ENCODE measurements at regions not wholly inside any gene's neighbourhood (a gene's known extent, or its start where the extent isn't known, plus 50 kb on each side); places are given as distances from the start of the nearest gene placed in this dataset.

- TF ChIP-seq CTCF (optimal IDR thresholded peaks at IDR 0.05 in 1 of 3, IDR thresholded peaks at IDR 0.05 in 1 of 3, conservative IDR thresholded peaks at IDR 0.05 in 1 of 3; ENCODE audit: extremely low read depth in 1 of 3, insufficient read depth in 2 of 3, low read length in 3 of 3) (no peak), EZH2 (IDR thresholded peaks at IDR 0.05; ENCODE audit: low read length) (no peak)
- no peaks in the 10 kb centered on the region for H3K9me1 ChIP-seq (ENCODE audit: control insufficient read depth, extremely low read depth, insufficient read depth, low read length)
- DNase-seq (ENCODE audit: low read depth, low spot score), result no peak
- no peaks in the 10 kb centered on the region for H4K20me1 ChIP-seq (ENCODE audit: control insufficient read depth, extremely low read depth, insufficient read depth, low read length)
- no peak overlapping the region for H3K4me3 ChIP-seq (ENCODE audit: control insufficient read depth in 2 of 3, extremely low read depth in 1 of 3, insufficient read depth in 2 of 3, low read depth in 1 of 3, low read length in 3 of 3)
- no peaks in the 10 kb centered on the region for H3K9me3 ChIP-seq (ENCODE audit: control insufficient read depth, low read depth, low read length)
- H3K79me2 ChIP-seq (ENCODE audit: control insufficient read depth, insufficient read depth, low read length), result no peaks in the 10 kb centered on the region
- H3K4me1 ChIP-seq (ENCODE audit: control insufficient read depth, extremely low read depth, insufficient read depth, low read length), result no peaks in the 10 kb centered on the region
- no peak overlapping the region for H2AFZ ChIP-seq (ENCODE audit: control insufficient read depth, low read length)
- no peak overlapping the region for H3K4me2 ChIP-seq (ENCODE audit: control insufficient read depth, extremely low read depth, insufficient read depth, low read depth, low read length)
- dilution Hi-C loops (cut with MboI; ENCODE audit: extremely low pct_ligation_motif_present, low sequenced_read_pairs), result no loop called here
- H3K9ac ChIP-seq (ENCODE audit: control insufficient read depth, extremely low read depth, insufficient read depth, low read length), result no peak overlapping the region
- no peaks in the 10 kb centered on the region for H3K36me3 ChIP-seq (ENCODE audit: control insufficient read depth in 2 of 2, extremely low read depth in 1 of 2, insufficient read depth in 2 of 2, low read length in 2 of 2)
- H3K27ac ChIP-seq (ENCODE audit: control insufficient read depth, insufficient read depth, low read length), result no peak overlapping the region
- no peaks in the 10 kb centered on the region for H3K27me3 ChIP-seq (ENCODE audit: control insufficient read depth, extremely low read depth, insufficient read depth, low read length)
- FAIRE-seq, result no peak
Observed at GRCh38 chr18:30556112-30556511, 486.4 kb downstream of the DSC3 start.

GRCh38 chr18:30545393-30545792, 497.1 kb downstream of the DSC3 start:
- Histone ChIP-seq H3K4me1 (ENCODE audit: control insufficient read depth, extremely low read depth, insufficient read depth, low read length) (no peaks in the 10 kb centered on the region), H3K9me1 (ENCODE audit: control insufficient read depth, extremely low read depth, insufficient read depth, low read length) (no peaks in the 10 kb centered on the region), H3K27ac (ENCODE audit: control insufficient read depth, insufficient read depth, low read length) (no peak overlapping the region), H3K9ac (ENCODE audit: control insufficient read depth, extremely low read depth, insufficient read depth, low read length) (no peak overlapping the region), H3K4me2 (ENCODE audit: control insufficient read depth, extremely low read depth, insufficient read depth, low read depth, low read length) (no peak overlapping the region), H2AFZ (ENCODE audit: control insufficient read depth, low read length) (no peak overlapping the region), H3K9me3 (ENCODE audit: control insufficient read depth, low read depth, low read length) (no peaks in the 10 kb centered on the region), H3K4me3 (ENCODE audit: control insufficient read depth in 2 of 3, extremely low read depth in 1 of 3, insufficient read depth in 2 of 3, low read depth in 1 of 3, low read length in 3 of 3) (no peak overlapping the region), H3K79me2 (ENCODE audit: control insufficient read depth, insufficient read depth, low read length) (no peaks in the 10 kb centered on the region), H3K27me3 (ENCODE audit: control insufficient read depth, extremely low read depth, insufficient read depth, low read length) (no peaks in the 10 kb centered on the region), H3K36me3 (ENCODE audit: control insufficient read depth in 2 of 2, extremely low read depth in 1 of 2, insufficient read depth in 2 of 2, low read length in 2 of 2) (no peaks in the 10 kb centered on the region), H4K20me1 (ENCODE audit: control insufficient read depth, extremely low read depth, insufficient read depth, low read length) (no peaks in the 10 kb centered on the region)
- DNase-seq (ENCODE audit: low read depth, low spot score) (no peak), FAIRE-seq (no peak)
- TF ChIP-seq EZH2 (IDR thresholded peaks at IDR 0.05; ENCODE audit: low read length) (no peak), CTCF (optimal IDR thresholded peaks at IDR 0.05 in 1 of 3, IDR thresholded peaks at IDR 0.05 in 1 of 3, conservative IDR thresholded peaks at IDR 0.05 in 1 of 3; ENCODE audit: extremely low read depth in 1 of 3, insufficient read depth in 2 of 3, low read length in 3 of 3) (no peak)
- dilution Hi-C loops (cut with MboI; ENCODE audit: extremely low pct_ligation_motif_present, low sequenced_read_pairs), result no loop called here

Measured in keratinocyte (primary cell).